Stimulated activated CD8-positive, alpha-beta memory T cell treated with anti-CD3 and anti-CD28 coated beads, Interleukin-12 subunit alpha, Interleukin-12 subunit beta, amount 100 ng/mL, for 1 hour (primary cell): ENCODE measurements at regions not wholly inside any gene's neighbourhood (a gene's known extent, or its start where the extent isn't known, plus 50 kb on each side); places are given as distances from the start of the nearest gene placed in this dataset.

Source experiments
- DNase-seq: peaks from one replicate; pipeline ENCODE4 v3.0.0-alpha.2; 2020; ENCODE audit warnings: low read depth

DNA sequence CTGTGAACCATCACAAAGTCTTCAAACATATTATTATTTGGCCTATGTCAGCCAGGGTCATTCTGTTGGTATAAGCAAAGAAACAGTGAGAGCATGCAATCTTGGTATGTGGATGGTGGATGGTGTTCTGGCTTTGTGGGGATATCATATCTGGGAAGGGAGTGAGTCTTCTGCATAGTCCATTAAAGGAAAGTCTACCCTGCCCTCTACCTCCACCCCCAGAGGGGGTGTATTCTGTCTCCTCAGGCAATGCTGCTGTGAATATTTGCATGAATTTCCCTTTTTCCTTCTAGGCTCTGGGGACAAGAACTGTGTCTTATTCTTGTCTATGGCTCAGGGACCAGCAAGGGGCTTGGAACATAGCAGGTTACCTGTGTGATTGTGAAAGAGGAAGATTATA is 495.8 kb downstream of the PDCD6IP start:
- no peak for DNase-seq

DNA sequence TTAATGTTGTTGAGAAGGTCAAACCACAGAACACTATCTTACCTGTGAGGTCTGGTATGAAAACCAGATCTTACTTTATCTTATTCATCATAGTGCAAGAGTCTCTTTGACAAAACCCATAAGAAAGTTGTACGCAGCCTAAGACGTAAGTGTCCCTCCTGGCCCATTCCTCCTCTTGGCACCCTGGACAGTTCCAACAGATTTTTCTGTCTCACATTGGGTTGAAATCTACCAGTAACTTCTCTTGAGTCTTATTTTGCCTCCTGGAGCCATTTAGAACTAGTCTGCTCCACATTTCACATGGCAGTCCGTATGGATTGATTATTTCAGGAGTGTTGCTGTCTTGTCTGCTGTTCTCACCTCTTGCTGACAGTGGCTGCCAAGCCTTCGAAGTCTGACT is 498.4 kb downstream of the PDCD6IP start:
- no peak for DNase-seq

DNA sequence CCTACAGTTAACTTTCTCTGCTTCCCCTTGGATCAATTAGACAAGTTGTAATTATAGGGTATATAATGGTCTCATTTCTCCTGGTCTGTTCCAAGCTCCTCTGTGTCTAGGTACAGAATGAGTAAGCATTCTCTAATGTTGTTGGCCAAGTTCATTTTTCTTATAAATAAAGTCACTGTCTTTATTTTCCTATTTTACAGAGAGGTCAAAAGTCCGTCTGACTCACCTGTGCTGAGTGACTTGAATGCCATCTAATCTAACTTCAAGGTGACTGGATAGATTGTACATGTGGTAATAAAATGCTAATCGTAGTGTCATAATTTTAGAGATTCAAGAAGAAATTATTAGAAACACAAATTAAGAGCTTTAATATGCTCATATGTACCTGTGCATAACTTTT is 500.2 kb downstream of the PDCD6IP start:
- no peak for DNase-seq

DNA sequence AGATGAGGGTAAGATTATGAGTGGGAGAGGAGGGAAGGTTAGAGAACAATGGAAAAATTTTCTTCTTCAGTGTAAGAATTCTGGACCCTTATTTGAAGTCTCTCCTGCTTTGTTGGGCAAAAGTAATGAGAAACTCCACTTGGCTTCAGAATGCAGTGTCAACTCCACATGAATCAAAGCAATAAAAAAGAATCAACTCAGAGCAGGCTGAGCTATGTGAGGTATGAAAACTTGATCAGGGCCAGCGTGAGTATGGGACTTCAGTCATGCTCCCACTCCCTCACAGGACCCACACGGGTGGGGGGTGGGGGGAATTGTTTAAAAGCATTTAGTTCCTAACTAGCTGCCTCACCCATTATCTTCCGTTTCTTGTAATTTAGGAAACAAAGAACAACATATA is 502.2 kb downstream of the PDCD6IP start:
- DNase-seq, result no peak

DNA sequence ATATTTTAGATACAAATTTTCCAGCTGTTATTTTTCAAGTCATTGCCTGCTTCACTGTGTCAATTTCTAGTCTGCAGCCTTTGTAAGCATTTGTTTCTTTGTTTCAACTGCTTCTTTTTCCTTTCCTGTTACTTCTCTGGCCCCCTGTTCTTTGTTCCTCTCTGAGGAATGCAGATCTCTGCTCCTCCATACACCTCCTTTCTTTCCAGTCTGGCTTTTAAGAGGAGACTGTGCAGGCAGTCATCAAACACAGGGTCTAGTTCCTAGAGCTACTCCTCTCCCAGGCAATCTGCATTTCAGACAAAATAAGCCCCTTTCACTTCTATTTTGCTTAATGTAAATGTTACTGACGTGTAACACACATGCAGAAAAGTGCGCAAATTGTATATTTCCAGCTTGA is 502.9 kb downstream of the PDCD6IP start:
- no peak for DNase-seq

DNA sequence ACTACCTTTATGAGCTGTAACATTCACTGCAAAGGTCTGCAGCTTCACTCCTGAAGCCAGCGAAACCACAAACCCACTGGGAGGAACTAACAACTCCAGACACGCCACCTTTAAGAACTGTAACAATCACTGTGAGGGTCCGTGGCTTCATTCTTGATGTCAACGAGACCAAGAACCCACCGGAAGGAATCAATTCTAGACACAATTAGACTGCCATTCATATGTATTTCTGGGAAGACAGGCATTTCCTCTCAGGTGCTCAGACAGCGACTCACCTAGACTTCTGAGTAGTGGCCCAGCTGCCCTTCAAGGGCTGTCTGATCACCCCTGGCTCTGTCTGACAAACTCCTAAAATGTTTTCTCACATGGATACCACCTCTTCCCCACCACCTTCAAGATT is 506.8 kb downstream of the PDCD6IP start:
- DNase-seq, result no peak

DNA sequence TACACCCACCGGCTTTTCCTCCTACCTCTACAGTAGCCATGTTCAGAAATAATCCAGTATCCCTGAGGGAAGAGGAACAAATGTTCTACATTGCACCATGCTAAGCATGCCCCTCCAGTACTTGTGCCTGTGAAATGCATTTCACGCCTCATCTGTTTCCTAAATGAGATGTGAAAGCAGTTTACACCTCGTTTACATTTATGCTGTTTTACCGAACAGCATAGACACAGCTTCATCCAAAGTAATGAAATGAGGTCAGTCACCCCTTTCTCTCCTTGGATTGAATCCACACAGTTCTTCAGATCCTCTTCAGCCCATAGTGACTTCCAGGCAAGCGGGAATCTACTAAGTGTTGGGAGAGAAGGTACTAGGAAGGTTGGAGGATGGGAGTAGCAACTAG is 514.3 kb downstream of the PDCD6IP start:
- DNase-seq, result no peak

DNA sequence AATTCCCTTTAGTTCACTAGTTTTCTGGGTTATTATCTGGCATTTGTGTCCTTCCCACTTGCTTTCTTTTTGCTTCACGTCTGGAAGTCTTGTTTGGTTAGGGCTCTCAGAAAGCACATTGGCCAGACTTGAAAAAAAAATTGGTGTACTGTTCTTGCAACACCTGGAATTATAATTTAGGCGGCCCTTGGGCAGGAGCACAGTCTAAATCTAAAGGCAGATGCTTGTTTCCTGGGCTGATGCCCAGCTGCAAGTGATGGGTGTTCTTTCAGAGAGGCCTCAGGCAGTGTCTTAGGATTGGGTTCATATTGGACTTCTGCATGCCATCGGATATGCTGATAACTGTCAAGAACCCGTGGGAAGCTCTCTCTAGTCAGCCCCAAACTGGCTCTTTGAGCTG is 521.5 kb downstream of the PDCD6IP start:
- no peak for DNase-seq

DNA sequence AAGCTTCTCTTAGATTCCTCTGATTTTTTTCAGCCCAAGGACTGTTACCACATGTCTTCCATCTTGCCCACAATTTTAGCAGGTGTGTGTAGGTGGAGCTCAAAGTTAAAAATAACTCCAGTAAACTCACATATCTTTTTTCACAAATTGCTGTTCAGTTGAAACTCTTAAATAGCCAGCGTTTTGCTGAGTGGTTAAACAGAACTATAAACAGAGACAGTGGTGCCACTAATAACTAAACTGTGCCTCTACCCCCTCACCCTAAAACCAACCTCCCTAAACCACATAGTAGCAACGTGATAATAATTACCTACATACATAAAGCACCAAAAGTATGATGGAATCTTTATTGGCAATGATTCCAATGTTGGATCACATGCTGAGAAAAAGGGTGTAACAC is 525.1 kb downstream of the PDCD6IP start:
- DNase-seq, result no peak

DNA sequence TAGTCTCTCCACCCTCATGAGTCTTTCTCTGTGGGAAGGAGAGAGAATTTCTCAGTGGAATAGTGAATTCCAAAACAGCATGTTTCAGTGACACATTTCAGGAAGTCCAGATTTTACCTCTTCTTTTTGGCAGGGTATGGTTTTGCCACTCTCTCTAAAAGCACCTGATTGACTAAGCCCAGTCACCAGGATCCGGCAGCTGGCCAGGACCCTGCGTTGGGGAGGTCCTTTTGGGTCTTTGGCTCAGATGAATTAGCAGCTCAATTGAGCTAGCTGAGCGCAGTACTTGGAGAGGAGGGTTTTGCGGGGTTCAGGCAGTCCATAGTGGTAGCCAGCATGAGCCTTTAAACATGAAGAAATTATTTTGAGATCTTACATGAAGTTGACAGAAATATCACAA is 548.2 kb downstream of the PDCD6IP start:
- DNase-seq, result no peak

DNA sequence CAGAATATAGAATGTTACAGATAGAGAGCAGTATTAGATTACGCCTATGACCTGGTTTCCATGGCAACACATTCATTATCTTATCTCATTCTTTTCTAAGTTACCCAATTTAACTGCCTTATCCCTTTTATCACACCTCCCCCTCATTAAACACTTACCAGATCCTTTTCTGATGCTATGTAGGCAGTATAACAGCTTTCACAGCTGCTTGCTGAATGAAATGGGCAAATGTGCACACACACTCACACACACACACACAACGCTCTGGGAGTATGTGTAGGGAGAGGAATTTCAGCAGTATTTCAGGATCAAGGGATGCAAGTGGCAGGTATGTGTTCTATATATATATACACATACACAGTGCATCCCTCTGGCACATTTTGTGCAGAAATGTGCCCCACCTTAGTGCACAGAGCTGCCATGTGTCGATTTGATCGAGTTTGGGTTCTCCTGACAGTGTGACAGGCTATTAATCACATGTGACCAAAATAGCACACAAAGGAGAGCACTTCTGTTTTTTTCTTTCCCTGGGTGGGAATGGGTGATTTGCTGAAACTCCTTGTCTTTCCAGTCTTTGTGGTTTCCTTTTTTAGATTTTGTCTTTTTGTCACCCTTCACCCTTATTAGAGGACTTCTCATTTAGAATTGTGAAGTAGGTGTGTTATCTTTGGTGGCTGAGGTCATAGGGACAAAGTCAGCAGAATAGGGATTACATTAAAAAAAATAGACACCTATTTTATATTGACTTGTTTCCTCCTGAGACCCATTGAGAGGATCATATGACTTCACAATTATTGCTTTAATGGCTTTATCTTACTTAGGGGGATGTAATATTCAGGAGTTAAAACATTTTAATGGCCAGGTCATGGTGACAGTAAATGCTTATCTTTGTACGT is 553.7 kb downstream of the PDCD6IP start:
- DNase-seq, result no peak

DNA sequence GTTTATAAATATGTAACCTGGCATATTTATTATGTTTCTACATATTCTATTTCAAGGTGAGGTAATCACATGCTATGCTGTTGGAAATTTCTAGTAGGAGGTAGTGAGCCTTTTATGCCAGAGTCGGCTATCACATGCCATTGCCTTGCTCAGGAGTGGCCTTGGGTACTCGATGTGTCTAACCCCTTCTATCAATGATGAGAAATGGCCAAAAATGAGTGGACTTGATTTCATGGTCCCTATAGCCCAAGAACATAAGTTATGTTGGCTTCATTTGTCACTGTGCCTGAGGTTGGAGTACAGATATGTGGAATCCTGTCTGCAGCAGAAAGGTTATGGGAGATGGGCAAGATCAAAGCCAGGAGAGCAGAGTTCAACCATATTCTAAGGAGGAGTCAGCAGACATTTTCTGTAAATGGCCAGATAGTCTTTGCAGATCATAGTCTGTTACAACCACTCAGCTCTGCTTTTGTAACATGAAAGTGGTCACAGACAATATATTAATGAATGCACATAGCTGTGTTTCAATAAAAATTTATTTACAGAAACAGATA is 554.4 kb downstream of the PDCD6IP start:
- no peak for DNase-seq

DNA sequence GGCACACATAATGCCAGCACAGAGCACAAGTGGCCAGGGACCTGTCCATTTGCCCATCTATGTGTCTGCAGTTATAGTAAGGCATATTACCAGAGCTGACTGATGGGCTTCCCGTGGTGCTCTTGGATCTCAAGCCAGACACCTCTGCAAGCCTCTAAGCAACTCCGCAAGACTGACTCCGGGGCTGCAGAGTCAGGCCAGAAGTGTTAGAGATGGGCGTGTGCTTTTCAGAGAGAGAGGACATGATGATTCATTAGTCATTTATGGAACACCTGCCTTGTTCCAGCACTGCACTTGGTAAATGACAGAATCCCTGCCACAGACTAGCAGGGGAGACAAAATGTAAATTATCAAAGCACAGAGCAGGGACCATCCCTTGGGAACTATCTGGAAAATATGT is 559.0 kb downstream of the PDCD6IP start:
- DNase-seq, result no peak

DNA sequence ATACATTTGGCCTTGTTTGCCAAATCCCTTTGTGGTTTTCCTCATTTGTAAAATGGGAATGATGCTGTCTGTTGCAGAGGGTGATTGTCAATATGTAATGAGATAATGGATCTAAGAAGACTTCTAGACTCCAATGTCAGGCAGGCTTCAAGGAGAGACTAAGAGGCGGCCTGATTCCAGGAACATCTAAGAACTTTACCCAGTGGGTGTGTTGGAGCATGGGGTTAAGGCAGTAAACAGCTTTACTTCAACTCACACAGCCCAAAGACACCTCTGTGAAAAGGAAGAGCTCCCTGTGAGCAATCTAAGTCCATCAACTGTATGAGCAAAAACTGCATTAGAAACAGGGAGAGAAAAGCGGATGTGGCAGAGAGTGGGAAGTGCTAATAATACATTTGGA is 560.6 kb downstream of the PDCD6IP start:
- DNase-seq, result no peak

DNA sequence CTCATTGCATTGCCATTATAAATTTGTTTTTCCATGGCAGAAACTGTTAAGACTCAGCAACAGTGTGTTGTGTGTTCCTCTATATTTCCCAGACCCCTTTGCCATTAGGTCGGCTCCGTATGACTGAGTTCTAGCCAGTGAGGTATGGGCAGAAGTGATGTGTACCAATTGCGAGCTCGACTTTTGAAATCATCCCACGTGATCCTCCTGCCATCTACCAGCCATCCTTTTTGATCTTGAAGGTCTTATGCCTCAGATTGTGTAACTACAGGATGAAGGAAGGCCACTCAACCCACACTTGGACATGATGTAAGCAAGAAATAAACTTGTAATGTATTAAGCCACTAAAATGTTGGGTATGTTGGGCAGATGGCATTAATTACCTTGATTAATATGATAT is 562.3 kb downstream of the PDCD6IP start:
- DNase-seq, result no peak

DNA sequence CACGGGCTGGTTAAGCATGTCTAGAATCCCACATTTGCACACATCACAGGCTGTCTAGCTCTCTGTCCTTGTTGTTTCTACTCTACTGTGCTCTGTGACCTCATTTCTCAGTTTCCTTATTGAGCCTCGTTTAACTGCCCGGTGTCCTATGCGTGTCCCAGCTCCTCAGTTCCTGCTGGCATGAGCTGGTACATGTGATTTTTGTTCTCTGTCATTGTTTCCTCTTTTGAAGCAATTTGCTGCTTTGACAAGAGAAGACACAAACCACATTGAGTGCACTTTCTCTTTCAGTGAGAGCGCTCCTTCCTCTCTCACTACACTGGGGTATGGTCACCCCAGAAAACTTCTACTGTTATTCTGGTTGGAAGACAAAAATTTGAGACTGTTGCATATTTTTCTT is 563.5 kb downstream of the PDCD6IP start:
- no peak for DNase-seq

DNA sequence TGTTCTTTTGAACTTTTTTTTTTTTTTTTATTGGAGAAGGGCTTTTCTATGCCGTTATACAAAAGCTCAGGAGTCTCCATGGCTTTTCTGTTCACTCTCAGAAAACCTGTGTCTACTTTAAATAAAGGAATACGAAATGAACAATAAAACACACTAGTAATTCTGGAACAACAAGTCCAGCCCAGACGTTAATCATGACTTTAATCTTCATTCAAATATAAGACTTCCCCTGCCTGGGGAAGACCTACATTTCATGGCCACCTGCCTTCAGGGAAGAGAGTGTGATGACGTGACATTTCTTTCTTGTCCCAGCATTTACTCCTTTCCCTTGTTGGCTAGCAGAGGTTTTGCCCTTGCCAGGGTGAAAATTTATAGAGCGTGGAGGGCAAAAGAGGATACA is 564.5 kb downstream of the PDCD6IP start:
- DNase-seq, result no peak

DNA sequence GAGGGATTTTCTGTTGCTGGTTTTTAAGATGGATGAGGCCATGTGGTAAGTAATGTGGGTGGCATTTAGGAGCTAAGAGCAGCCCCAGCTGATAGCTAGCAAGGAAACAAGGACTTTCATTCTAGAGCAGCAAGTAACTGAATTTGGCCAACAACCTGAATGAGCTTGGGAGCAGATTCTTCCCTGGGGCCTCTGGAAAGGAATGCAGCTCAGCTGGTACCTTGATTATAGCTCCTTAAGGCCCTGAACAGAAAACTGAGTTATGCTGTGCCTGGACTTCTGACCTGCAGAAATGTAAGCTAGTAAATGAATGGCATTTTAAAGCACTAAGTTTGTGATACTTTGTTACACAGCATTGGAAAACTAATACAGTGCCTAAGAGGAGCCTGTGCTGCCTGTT is 565.5 kb downstream of the PDCD6IP start:
- no peak for DNase-seq

DNA sequence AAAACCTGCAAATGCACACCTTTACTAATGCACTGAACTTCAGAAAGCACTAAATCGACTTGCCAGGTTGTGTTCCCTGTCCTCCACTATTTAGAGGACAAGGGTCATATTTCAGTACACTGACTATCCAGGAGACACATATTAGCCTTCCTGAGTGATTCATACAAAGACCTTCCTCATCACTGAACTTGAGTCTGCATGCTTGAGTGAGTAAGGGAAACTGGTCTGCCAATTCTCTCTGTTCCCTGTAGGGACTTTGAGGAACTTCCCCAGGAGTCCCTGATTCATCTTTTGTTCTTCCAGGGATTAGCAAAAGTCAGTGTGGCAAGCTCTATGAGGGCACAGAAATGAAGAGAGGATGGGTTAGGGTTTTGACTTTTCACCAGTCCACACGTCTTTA is 565.9 kb downstream of the PDCD6IP start:
- no peak for DNase-seq

DNA sequence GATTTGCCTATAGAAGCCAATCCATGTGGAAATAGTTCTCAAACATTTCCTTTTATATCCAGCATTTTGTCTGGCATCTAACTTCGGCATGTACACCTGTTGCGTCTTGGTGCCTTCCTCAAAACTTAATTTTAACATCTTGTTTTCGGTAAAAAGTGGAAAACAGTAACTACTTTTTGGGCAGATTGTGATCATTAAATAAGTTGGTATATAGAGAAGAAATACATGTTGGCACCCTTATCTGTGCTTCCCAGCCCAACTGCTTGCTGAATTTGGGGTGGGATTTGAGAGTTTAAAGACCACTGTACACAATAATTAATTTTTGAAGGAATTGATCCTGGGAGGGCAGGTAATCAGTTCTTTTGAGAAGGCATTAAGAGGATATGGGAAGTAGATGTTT is 566.8 kb downstream of the PDCD6IP start:
- no peak for DNase-seq

DNA sequence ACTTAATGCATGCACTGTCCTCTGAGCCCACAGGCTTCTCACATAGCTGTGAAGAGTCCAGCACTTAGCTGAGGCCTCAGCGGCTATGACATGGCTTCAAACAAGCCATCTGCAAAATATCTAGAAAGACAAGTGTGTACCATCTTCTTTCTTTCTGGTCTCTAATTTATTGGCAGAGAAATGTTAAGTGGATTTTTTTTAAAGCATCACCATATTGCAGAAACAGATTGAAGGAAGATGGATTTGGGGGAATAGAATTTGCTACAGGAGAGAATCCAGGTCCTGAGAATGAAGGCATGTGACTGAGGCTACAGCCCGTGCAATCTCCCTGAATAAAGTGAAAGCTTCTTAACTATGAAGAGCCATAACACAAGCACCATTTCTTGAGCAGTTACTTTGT is 567.3 kb downstream of the PDCD6IP start:
- no peak for DNase-seq

DNA sequence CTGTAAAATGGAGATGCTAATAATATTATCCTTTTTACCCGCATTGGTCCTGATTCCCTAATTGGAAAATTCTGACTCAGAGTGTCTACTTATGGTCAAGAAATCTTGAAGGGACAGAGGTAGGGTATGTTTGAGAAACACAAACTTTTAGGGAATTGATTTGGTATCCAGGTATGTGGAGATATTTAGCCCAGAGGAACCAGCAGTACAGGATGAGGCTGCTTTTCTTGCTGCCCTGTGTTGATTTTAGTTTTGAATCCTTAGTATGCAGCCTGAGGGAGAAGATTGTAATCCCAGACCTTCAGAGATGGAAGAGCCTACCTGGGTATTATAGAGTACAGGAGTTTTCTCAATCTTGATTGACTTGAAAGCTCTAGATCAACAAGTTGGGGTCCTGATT is 569.1 kb downstream of the PDCD6IP start:
- no peak for DNase-seq

DNA sequence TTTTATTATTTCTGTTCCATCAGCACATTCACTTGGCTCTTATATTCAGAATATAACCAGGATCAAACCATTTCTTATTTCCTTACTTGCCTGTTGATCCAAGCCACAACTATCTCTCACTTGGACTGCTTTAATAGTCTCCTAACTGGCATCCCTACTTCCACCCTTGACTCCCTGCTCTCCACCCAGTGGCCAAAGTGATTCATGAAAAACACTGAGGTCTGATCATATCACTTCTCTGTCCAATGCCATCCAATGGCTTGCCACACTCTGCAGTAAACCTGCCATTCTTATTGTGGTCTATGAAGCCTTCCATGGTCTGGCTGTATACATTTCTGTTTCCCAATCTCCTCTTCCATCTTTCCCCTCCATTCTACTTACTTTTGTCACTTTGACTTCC is 576.1 kb downstream of the PDCD6IP start:
- no peak for DNase-seq

DNA sequence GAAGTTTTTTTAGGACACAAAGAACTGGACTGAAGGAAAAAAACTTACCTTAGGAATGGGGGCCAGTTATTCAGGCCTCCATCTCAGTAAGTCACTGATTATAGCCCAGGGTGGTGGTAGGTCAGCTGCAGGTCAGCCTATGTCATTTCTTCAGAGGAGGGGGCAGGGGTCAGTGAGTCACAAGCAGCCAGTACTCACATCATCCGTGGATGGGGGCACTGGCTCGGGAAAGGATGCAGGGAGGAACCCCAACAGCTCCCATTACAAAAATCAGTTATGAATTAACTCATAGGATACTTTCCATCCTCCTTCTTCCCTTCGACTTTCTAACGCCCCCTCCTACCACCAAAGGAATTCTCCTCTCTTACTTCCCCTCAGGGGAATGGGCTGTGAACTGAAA is 578.3 kb downstream of the PDCD6IP start:
- no peak for DNase-seq
